WTC11 (cell line): ENCODE measurements at regions not wholly inside any gene's neighbourhood (a gene's known extent, or its start where the extent isn't known, plus 50 kb on each side); places are given as distances from the start of the nearest gene placed in this dataset.

Source experiments
- ATAC-seq: fragments of 200-7000 bp; cut with Tn5 transposase; 2 replicates; pipeline ENCODE4 v1.10.0; 2021; ENCODE audit warnings: mild to moderate bottlenecking, moderate library complexity
- CTCF ChIA-PET: fragments of 300-600 bp; sonication (Branson Sonifier 250); formaldehyde crosslinking; loops from one replicate; lab custom pipeline; 2021; ENCODE audit warnings: antibody characterized with exemption; lab: Charles Lee
- POLR2A ChIA-PET: fragments of 350-600 bp; sonication (Branson Sonifier 250); formaldehyde crosslinking; loops from one replicate; lab custom pipeline; 2021; ENCODE audit warnings: antibody characterized with exemption; lab: Charles Lee
- DNase-seq: peaks from one replicate; pipeline ENCODE4 v3.0.0; 2021; ENCODE audit warnings: low spot score
- H3K27ac Mint-ChIP-seq: 2 replicates; pipeline ENCODE4 v1.8.0; 2021; ENCODE audit warnings: mixed read lengths
- H3K27me3 Mint-ChIP-seq: 2 replicates; pipeline ENCODE4 v1.8.0; 2021; ENCODE audit warnings: low read depth, mild to moderate bottlenecking, moderate library complexity, mixed read lengths
- H3K36me3 Mint-ChIP-seq: 2 replicates; pipeline ENCODE4 v1.8.0; 2021; ENCODE audit warnings: mixed read lengths
- H3K4me1 Mint-ChIP-seq: 2 replicates; pipeline ENCODE4 v1.8.0; 2022; ENCODE audit warnings: mixed read lengths
- H3K4me3 Mint-ChIP-seq: 2 replicates; pipeline ENCODE4 v1.8.0; 2021; ENCODE audit warnings: mild to moderate bottlenecking, moderate library complexity, mixed read lengths
- H3K9me3 Mint-ChIP-seq: 2 replicates; pipeline ENCODE4 v1.8.0; 2021; ENCODE audit warnings: mixed read lengths
- AFF4 ChIP-seq: sonication (generic); formaldehyde crosslinking; IDR thresholded peaks from 2 replicates; pipeline ENCODE4 v1.8.1; 2023; ENCODE audit warnings: mild to moderate bottlenecking, missing genetic modification reagents, borderline replicate concordance
- AR ChIP-seq: fragments of 250-450 bp; sonication (Bioruptor Pico); IDR thresholded peaks from 2 replicates; pipeline ENCODE4 v1.9.0; 2021; ENCODE audit warnings: mild to moderate bottlenecking
- CREM ChIP-seq: sonication (generic); formaldehyde crosslinking; IDR thresholded peaks from 2 replicates; pipeline ENCODE4 v1.8.1; 2022; ENCODE audit warnings: mild to moderate bottlenecking, missing genetic modification reagents, moderate library complexity
- CTCF ChIP-seq: fragments of 200-600 bp; IDR thresholded peaks from 2 replicates; pipeline ENCODE4 v1.8.0; 2022; ENCODE audit warnings: antibody characterized with exemption
- NR1H2 ChIP-seq: sonication (generic); formaldehyde crosslinking; IDR thresholded peaks from 2 replicates; pipeline ENCODE4 v1.9.0; 2021; ENCODE audit warnings: mild to moderate bottlenecking, moderate library complexity, missing genetic modification reagents
- PRRX2 ChIP-seq: fragments of 250-450 bp; sonication (Bioruptor Pico); IDR thresholded peaks from 2 replicates; pipeline ENCODE4 v1.8.0; 2021; ENCODE audit warnings: mild to moderate bottlenecking
- TP53 ChIP-seq: sonication (generic); formaldehyde crosslinking; IDR thresholded peaks from 2 replicates; pipeline ENCODE4 v1.8.1; 2023; ENCODE audit warnings: mild to moderate bottlenecking, missing genetic modification reagents
- USF2 ChIP-seq: sonication (generic); formaldehyde crosslinking; IDR thresholded peaks from 2 replicates; pipeline ENCODE4 v1.8.1; 2023; ENCODE audit warnings: mild to moderate bottlenecking, missing genetic modification reagents, moderate library complexity

- Mint-ChIP-seq H3K27me3 (no peaks in the 10 kb centered on the region), H3K9me3 (no peaks in the 10 kb centered on the region), H3K36me3 (no peaks in the 10 kb centered on the region)
- ATAC-seq (peak; percentile 57), DNase-seq (peak; percentile 36)
- CTCF ChIA-PET = interaction anchor here (1.8 kb wide), 1 partner anchor 218 kb away, joined by 6 read pairs; no protein-coding TSS in a partner anchor
- TF ChIP-seq AR (CRISPR knock-in tag) = no peak
- TF ChIP-seq CTCF = 0 out of 2 replicates have a peak, but pooled peaks have one; percentile 35
- TF ChIP-seq, all 79 proteins: peak for 1
- POLR2A ChIA-PET = no interaction called here
- H3K27ac Mint-ChIP-seq = no peak overlapping the region
- H3K4me3 Mint-ChIP-seq = no peak overlapping the region
- H3K4me1 Mint-ChIP-seq = 0 out of 2 replicates have a peak, but pooled peaks cover 3% of the 10 kb centered on the region
Measured at GRCh38 chr18:53909668-53910067, 314.8 kb downstream of the MBD2 start.

- no peak overlapping the region for H3K4me3 Mint-ChIP-seq
- DNase-seq (no peak), ATAC-seq (no peak)
- CTCF ChIA-PET = interaction anchor here (1.3 kb wide), 1 partner anchor 212 kb away, joined by 4 read pairs; no protein-coding TSS in a partner anchor
- POLR2A ChIA-PET = no interaction called here
- no peaks in the 10 kb centered on the region for H3K27me3 Mint-ChIP-seq
- no peaks in the 10 kb centered on the region for H3K9me3 Mint-ChIP-seq
- H3K27ac Mint-ChIP-seq = no peak overlapping the region
- H3K36me3 Mint-ChIP-seq = no peaks in the 10 kb centered on the region
- H3K4me1 Mint-ChIP-seq = 0 out of 2 replicates have a peak, but pooled peaks cover 3% of the 10 kb centered on the region
- TF ChIP-seq CREM = no peak
- TF ChIP-seq USF2 (CRISPR knock-in tag) = no peak
- no peak for TF ChIP-seq NR1H2 (CRISPR knock-in tag)
- no peak for TF ChIP-seq PRRX2
- no peak for TF ChIP-seq AFF4
Measured at GRCh38 chr18:53907921-53908320, 316.5 kb downstream of the MBD2 start.

GRCh38 chr18:53906681-53907080, 317.8 kb downstream of the MBD2 start:
- Mint-ChIP-seq H3K27me3 (no peaks in the 10 kb centered on the region), H3K4me1 (0 out of 2 replicates have a peak, but pooled peaks cover 3% of the 10 kb centered on the region), H3K9me3 (no peaks in the 10 kb centered on the region), H3K4me3 (no peak overlapping the region), H3K27ac (no peak overlapping the region), H3K36me3 (no peaks in the 10 kb centered on the region)
- CTCF ChIA-PET = interaction anchor here (1.3 kb wide), 1 partner anchor 213 kb away, joined by 4 read pairs; no protein-coding TSS in a partner anchor
- no peak for TF ChIP-seq TP53
- ATAC-seq (no peak), DNase-seq (no peak)
- POLR2A ChIA-PET = no interaction called here
